NCI-H146 treated with DMSO at 0.1 percent for 48 hours (cell line): ENCODE measurements at regions not wholly inside any gene's neighbourhood (a gene's known extent, or its start where the extent isn't known, plus 50 kb on each side); places are given as distances from the start of the nearest gene placed in this dataset.

Source experiments
- DNase-seq: peaks from one replicate; lab custom pipeline; 2025; ENCODE audit not compliant: unreplicated experiment; lab: John Stamatoyannopoulos, UW

DNA sequence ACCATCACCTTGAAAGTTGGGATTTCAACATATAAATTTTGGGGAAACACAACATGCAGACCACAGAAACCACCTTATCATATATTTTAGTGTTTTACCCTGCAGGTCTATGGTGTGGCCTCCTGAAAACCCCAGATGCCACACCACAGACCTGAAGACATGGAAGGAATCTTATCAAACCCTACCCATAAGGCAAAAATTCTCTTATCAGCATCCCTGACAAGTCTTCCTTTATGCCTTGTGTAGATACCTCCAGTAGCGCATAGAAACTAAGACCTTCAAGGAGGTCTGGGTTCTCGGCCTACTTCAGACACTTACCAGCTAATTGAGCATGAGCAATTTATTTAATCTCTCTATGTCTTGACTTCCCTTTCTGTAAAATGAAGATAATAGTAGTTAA, 59.1 kb upstream of the SLC14A2 start:
- DNase-seq = no peak

DNA sequence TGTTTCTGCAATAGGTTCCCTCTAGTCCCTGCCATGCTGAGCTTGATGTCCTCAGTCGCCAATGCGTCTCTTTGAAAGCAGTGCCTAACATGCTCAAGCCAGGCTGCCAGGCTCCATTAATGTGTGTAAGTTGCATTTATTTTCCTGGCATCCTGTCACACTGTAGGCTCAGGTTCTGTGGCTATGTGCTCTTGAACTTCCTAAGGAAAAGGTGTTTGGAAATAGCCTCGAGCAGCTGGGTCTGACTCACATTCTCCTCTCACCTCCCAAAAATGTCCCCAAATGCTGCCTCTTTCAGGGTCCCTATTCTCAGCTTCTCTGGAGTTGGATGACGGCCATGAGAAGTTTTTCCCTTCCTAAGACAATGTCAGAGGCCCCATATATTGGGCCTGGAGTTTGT, 58.0 kb upstream of the SLC14A2 start:
- no peak for DNase-seq

DNA sequence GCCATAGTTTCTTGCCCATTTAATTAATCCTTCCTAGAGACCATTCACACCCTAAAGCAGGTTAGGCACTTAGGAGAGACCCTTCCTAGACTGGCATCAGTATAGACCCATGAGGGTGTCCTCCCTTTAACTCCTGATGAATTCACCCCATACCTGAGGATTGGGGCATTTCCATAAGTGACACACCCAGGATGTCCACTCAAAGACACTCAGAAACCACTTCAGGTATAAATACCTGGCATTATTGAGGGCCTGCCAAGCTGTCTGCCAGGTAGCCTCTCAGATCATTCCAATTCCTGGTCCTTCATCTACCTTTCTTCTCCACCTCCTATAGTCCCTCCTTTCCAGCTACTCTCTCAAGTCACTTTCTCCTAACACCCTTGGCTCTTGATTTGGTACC, 57.5 kb upstream of the SLC14A2 start:
- DNase-seq = no peak

DNA sequence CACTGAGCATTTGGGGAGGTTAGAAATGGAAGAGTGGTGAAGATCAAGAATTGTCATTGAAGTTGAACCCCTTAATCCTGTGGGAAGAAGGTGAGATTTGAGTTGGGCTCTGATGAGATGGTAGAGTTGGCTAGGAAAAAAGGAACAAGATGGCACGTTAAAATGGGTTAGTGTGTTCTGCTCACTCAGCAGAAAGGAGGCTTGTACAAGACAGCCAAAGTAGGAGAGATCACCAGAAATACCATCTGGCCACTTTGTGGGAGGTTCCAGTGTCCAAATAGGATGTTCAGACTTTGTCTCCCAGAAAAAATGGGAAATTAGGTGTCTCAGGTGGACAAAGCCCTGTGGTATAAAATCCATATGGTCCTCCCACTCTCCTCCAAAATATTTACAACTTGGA, 56.0 kb upstream of the SLC14A2 start:
- no peak for DNase-seq

DNA sequence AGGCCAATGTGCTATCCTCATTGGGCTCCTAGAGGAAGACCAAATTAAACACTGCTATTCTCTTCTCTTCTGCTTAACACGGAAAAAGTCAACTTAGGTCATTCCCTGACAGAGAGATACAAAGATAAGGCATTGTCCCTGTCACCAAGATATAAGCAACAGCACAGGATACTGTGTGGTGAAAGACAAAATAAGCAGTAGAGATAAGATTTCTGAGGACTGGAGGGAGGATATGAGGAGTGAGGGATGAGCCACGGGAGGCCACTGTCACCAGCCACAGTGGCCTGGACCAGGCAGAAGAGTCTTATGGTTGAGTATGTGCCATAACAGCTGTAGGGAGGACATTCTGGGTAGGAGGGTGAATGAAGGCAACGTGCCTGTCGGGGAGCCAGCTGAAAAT, 54.4 kb upstream of the SLC14A2 start:
- DNase-seq = no peak

DNA sequence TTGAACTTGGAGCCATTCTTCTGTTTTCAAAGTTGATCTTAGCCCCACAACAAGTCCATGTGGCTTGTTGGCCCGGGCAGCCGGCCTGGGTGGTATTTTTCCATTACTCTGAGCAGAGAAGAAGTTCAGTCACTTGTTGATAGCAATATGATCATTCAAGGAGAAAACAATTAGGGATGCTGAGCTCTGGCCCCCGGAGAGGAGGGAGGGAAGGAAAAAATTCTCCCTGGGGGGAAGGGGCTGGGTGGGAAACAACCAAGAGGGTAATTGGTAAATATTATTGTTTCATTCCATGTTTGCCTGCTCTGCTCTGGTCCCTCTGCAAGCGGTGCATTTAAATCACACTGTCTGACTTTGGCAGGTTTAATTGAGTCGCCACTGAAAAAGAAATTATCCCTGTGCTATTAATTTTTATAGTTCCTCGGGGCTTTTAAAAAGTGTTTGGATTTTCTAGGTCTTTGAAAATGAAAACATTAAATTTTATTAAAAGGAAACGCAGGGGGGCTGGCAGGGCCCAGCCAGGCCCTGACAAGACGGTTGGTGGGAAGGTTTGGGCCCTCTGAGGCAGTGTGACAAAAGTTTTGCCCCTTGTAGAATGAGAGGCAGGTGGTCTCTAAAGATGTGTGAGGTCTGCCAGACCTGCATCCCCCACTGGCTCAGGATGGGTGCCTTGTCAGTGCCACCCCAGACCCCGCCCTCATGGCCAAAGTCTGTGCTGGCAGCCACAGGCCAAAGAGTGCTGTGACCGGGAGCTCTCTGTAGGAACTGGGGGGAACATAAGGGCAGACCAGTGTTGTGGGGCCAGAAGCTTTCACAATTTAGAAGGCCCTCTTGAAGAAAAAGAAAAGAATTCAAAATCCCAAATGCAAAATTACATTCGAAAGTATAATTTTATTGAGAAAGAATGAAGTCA, 52.5 kb upstream of the SLC14A2 start:
- no peak for DNase-seq

DNA sequence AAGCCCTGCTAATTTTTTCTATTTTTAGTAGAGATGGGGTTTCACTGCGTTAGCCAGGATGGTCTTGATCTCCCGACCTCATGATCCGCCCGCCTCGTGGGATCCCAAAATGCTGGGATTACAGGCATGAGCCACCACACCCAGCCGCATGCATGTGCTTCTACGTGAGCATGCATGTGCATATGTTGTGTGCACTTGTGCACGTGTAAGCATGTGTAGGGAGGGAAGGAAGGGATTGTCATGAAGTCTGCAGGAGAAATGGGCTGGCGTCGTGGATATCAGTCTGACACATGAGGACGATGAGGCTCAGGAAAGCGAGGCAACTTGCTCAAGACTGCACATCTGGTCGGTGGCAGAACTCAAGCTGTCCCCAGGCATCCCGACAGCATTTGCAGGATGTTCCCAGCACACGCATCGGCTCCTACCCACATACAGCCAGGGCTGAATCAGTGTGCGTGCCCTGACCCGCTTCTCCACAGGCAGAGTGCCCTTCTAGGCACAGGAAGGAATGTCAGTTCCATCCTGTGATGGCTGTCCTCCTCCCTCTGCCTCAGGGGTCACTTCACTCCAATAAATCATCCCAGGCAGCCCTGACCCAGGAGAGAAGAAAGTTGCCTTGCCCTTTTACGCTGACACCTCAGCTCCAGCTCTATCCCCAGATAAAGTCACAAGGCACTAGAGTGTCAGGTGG, 49.9 kb upstream of the SLC14A2 start:
- DNase-seq = no peak
